ENCODE measurements at regions not wholly inside any gene's neighbourhood (a gene's known extent, or its start where the extent isn't known, plus 50 kb on each side); places are given as distances from the start of the nearest gene placed in this dataset.

DNA sequence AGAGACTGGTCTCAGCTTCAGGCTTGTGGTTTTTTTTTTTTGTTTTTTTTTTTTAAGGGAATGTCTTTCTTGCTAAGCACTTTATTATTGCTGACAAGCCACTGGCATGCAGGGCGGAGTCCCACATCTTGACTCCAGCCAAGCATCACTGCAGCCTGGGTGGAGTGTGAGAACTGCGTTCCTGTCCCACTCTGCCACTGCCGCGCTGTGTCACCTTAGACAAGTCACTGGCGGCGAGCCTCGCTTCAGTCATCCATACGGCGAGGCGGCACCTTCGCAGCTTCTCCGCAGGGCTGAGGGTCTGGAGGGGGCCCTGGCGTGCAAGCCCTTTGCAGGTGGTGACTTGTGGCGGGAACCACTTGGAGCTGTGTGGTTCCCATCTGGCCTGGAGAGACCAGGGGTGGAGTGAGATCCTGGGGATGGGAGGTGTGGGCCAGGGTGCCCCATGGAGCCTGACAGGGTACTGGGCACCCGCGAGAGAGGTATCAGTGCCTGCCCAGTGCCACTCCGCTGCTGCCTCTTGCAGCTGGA is 99.1 kb upstream of the CIBAR2 start:
- no peak overlapping the region for H3K27ac Mint-ChIP-seq
- no peaks in the 10 kb centered on the region for H3K27me3 Mint-ChIP-seq (ENCODE audit: low read depth)
- no peak for DNase-seq
- ATAC-seq: no peak
- no peaks in the 10 kb centered on the region for H3K9me3 Mint-ChIP-seq (ENCODE audit: insufficient read depth)
- H3K36me3 Mint-ChIP-seq (ENCODE audit: low read depth): no peaks in the 10 kb centered on the region
- no peak overlapping the region for H3K4me3 Mint-ChIP-seq
- POLR2A ChIA-PET: no interaction called here
- CTCF ChIA-PET: no interaction called here
- H3K4me1 Mint-ChIP-seq (ENCODE audit: low read depth): no peaks in the 10 kb centered on the region

DNA sequence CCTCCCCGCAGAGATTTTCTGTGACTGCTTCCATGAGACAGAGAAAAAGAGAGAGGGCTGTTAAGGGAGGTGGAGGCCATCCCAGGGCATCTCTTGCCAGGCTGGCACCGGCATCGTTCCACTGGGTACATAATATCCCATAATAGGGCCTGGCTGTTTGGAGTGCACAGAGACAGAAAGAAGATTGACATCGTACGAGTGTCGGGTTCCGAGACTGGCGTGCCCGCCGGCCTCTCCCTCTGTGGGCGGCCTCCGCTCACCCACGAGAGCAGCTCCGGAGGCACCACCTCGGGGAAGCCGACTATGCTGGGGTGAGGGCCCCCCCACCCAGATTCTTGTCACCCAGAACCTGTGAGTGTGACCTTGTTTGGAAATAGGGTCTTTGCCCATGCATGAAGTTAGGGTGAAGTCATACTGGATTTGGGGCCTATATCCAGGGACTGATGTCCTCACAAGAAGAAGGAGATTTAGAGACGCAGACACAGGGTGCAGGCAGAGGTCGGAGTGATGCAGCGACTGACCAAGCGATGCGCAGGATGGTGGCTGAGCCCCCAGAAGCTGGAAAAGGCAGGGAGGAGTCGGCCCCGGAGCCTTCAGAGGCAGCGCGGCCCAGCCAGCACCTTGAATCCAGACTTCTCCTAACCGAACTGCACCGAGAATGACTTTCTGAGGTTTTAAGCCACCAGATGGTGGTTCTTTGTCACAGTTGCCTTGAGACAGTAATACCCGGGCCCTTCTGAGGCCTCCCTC is 101.8 kb upstream of the CIBAR2 start:
- H3K4me1 Mint-ChIP-seq (ENCODE audit: low read depth): no peaks in the 10 kb centered on the region
- H3K4me3 Mint-ChIP-seq: no peak overlapping the region
- no peak for ATAC-seq
- no peaks in the 10 kb centered on the region for H3K36me3 Mint-ChIP-seq (ENCODE audit: low read depth)
- POLR2A ChIA-PET: no interaction called here
- no peak for DNase-seq
- CTCF ChIA-PET: no interaction called here
- no peaks in the 10 kb centered on the region for H3K9me3 Mint-ChIP-seq (ENCODE audit: insufficient read depth)
- no peak overlapping the region for H3K27ac Mint-ChIP-seq
- H3K27me3 Mint-ChIP-seq (ENCODE audit: low read depth): no peaks in the 10 kb centered on the region

DNA sequence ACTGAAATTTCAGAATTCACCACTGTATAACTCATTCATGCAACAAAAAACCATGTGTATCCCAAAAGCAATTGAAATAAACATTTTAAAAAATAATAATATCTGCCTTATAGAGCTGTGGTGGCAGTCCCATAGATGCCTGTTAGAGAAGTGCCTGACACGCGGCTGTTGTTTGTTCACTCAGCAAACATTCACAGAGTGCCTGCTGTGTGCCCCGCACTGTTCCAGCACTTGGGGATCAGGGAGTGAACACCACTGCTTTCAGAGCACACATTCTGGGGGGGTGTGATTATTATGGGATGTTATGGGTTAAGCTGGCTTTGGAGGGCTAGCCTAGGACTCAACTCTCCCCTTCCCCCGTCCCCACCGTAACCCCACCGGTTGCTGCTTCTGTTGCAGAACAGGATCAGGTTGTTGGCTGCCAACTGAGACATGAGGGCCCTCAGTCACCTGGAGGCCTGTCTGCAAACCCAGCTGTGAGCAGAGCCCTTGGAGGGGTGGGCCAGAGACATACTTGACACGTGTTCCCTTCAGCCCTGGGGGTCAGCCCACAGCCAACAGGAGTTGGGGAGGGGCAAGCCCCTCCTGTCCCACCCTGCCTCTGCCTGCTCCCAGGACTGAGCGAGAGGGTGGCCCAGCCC is 103.3 kb upstream of the CIBAR2 start:
- ChIA-PET POLR2A (no interaction called here), CTCF (no interaction called here)
- Mint-ChIP-seq H3K27me3 (ENCODE audit: low read depth) (no peaks in the 10 kb centered on the region), H3K27ac (no peak overlapping the region), H3K4me1 (ENCODE audit: low read depth) (no peaks in the 10 kb centered on the region), H3K4me3 (no peak overlapping the region), H3K9me3 (ENCODE audit: insufficient read depth) (no peaks in the 10 kb centered on the region), H3K36me3 (ENCODE audit: low read depth) (no peaks in the 10 kb centered on the region)
- ATAC-seq (no peak), DNase-seq (no peak)

DNA sequence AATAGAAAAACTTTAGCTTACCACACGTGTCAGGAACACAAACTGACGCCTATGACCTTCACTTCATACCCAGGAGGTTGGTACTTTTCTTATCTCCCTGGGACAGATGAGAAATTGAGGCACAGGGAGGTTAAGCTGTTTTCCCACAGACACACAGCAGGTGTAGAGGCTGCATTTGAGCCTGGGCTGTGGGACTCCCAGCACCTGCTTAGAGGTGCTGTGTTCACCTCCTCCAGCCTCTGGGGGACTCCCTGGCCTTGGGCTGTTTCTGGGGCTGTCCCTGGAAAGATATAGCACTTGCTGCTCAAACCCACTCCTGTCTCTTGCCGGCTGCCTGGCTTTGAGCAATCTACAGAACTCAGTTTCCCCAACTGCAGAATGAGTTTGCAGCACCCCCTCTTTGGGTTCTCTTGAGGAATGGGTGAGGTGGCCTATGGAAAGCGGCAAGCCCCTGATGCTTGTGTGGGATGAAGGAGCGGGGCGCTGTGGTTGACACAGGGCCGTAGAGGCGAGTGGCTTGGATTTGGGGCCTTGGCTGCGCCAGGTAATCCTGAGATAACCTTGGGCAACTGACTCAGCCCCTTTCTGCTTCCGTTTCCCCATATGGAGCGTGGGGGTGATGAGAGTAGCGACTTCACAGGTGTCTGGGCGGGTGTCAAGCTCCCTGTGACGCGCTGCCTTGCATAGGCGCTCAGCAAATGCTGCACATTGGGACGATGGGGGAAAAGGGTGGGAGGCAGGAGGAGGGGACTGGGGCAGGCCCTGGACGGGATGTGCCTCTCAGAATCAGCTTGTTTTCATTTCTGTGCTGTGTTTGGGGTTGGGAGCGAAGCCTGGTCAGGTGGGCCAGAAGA is 104.5 kb upstream of the CIBAR2 start:
- ATAC-seq: no peak
- Mint-ChIP-seq H3K27me3 (ENCODE audit: low read depth) (no peaks in the 10 kb centered on the region), H3K36me3 (ENCODE audit: low read depth) (no peaks in the 10 kb centered on the region), H3K27ac (no peak overlapping the region), H3K4me3 (no peak overlapping the region), H3K9me3 (ENCODE audit: insufficient read depth) (no peaks in the 10 kb centered on the region), H3K4me1 (ENCODE audit: low read depth) (no peaks in the 10 kb centered on the region)
- ChIA-PET POLR2A (no interaction called here), CTCF (no interaction called here)
- DNase-seq: no peak

DNA sequence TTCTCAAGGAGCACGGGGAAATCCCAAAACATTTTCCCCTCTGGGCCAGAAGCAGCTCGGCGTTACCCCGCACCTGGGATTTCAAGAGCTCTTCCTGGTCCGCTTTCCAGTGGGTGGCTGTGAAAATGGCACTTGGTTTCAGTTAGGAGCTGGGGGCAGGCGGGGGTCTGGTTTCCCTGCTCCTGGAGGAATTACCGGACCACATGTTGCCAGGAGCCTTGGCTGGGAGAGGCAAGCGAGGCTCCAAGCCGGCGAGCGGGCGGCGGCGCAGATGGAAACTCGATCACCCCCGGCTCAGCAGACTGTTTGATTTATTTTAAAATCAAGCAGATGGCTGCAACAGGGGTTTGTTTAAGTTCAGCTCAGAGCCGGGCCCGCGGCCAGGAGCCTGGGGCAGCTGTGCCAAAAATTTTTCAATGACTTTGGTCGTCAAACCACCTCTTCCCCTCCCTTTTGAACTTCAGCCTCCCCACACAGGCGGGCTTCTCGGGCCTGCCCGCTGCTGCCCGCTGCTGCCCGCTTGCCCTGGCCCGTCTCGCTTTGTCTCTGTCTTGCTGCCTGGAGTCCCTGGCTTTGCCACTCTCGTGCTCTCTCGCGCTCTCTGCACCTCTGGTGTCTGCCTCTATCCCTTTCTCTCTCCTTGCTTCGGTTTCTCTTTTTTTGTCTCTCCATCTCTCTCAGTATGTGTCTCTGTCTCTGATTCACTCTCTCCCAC is 108.0 kb upstream of the CIBAR2 start:
- no peaks in the 10 kb centered on the region for H3K9me3 Mint-ChIP-seq (ENCODE audit: insufficient read depth)
- H3K36me3 Mint-ChIP-seq (ENCODE audit: low read depth): no peaks in the 10 kb centered on the region
- no peak for ATAC-seq
- H3K27ac Mint-ChIP-seq: no peak overlapping the region
- CTCF ChIA-PET: no interaction called here
- H3K4me3 Mint-ChIP-seq: no peak overlapping the region
- POLR2A ChIA-PET: no interaction called here
- no peaks in the 10 kb centered on the region for H3K4me1 Mint-ChIP-seq (ENCODE audit: low read depth)
- no peaks in the 10 kb centered on the region for H3K27me3 Mint-ChIP-seq (ENCODE audit: low read depth)
- DNase-seq: no peak

DNA sequence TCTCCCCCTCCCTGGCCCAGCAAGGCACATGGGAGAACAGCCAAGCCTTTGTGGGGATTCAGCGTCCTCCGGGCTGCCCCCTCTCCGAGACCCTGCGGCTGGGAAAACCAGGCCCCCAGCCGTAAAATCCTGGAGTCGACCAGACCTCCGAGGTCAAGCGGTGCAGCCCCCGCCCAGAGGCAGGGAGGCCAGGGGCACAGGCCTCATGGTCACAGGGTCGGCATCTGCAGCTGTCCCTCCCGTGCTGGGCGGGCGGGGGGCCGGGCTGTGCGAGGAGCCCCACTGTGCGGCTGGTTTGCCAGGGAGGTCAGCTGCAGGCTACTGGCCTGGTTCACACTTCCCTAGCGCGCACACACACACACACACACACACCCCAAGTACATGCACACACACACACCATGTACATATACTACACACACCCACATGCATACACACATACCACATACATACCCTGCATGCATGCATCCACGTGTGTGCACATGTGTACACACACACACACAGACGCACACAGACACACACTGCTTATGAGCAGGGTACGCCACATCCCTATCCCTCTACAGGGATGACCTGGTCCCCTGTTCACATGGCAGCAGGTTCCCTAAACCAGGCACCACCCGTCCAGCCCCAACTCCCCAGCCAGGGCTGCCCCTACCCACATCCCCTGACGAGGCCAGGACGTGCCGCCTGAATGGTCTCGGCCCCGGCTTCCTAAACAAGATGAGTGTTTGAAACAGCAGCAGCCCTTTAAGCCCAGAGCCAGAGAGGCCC is 108.9 kb upstream of the CIBAR2 start:
- Mint-ChIP-seq H3K27me3 (ENCODE audit: low read depth) (no peaks in the 10 kb centered on the region), H3K36me3 (ENCODE audit: low read depth) (no peaks in the 10 kb centered on the region), H3K4me1 (ENCODE audit: low read depth) (no peaks in the 10 kb centered on the region), H3K9me3 (ENCODE audit: insufficient read depth) (no peaks in the 10 kb centered on the region), H3K27ac (no peak overlapping the region), H3K4me3 (no peak overlapping the region)
- ATAC-seq (no peak), DNase-seq (no peak)
- CTCF ChIA-PET: no interaction called here
- POLR2A ChIA-PET: no interaction called here

DNA sequence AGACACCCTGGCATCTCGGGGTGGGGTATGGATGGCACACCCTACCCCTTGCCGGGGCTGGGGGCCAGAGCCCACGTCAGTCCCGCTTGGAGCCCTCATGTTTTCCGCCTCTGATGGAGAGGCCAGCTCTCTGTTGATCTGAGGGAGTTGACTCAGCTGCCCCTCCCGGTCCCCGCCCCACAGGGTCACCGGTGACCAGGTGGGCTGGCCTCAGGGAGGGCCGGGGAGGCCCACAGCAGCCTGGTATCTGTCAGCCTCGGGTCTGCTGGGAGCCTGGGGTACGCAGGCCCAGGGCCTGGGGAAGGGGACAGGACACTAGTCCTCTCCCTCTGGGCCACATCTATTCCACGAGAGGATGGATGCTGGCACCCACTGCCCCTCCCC is 109.5 kb upstream of the CIBAR2 start:
- DNase-seq (no peak), ATAC-seq (no peak)
- no peak overlapping the region for H3K27ac Mint-ChIP-seq
- H3K9me3 Mint-ChIP-seq (ENCODE audit: insufficient read depth): no peaks in the 10 kb centered on the region
- POLR2A ChIA-PET: no interaction called here
- H3K36me3 Mint-ChIP-seq (ENCODE audit: low read depth): no peaks in the 10 kb centered on the region
- CTCF ChIA-PET: no interaction called here
- H3K4me1 Mint-ChIP-seq (ENCODE audit: low read depth): no peaks in the 10 kb centered on the region
- H3K4me3 Mint-ChIP-seq: no peak overlapping the region
- no peaks in the 10 kb centered on the region for H3K27me3 Mint-ChIP-seq (ENCODE audit: low read depth)

DNA sequence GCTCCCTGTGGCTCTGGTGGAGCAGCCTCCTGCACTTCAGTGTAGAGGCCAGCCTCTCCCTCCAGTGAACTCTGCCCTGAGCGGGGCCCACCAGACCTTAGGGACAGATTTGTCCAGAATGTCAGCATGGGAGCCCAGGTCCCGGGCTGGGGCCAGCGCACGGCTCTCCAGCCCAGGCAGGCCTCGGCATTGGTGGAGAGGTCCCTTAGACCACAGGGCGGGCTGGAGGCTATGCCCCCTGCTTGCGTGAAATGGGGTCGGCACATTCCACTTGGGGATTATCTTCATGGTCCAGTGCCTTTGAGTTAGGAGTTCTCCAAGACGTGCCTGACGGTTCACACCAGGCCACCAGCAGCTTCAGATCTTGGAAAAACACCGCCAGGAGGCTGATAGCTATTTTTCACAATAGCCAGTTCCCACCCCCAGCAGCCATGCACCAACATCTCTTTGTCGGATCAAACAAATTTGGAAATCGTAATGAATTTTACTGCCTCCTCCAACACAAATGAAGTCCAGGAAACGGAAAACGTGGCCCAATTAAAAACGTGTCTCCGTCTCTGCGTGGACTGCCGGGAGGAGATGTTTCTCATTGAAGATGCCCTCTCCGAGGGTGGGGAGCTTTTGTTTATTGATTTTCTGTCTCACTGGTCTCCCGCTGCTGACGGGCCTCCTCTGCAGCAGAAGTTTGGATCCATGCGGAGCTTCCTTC is 110.0 kb upstream of the CIBAR2 start:
- Mint-ChIP-seq H3K4me1 (ENCODE audit: low read depth) (peaks cover 2% of the 10 kb centered on the region), H3K36me3 (ENCODE audit: low read depth) (no peaks in the 10 kb centered on the region), H3K4me3 (no peak overlapping the region), H3K27me3 (ENCODE audit: low read depth) (no peaks in the 10 kb centered on the region), H3K27ac (no peak overlapping the region), H3K9me3 (ENCODE audit: insufficient read depth) (no peaks in the 10 kb centered on the region)
- DNase-seq (no peak), ATAC-seq (no peak)
- ChIA-PET CTCF (no interaction called here), POLR2A (no interaction called here)

DNA sequence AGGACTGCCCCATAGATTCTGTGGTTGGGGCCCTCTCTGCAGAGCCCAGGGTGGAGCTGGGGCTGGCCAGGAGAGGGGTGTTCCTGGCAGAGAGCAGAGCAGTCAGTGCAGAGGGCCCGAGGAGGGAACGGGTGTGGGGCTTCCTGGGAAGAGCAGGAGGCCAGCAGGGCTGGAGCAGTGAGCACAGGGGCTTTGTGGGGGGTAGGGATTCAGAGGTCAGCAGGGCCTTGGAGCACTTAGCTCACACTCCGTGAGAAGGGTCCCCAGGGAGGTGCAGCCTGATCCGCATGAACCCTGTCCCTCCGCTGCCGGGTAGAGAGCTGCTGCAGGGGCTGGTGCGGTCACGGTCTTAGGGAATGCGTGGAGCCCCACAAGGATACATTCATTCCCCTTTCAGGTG is 113.0 kb upstream of the CIBAR2 start:
- no peaks in the 10 kb centered on the region for H3K36me3 Mint-ChIP-seq (ENCODE audit: low read depth)
- H3K27ac Mint-ChIP-seq: no peak overlapping the region
- H3K9me3 Mint-ChIP-seq (ENCODE audit: insufficient read depth): no peaks in the 10 kb centered on the region
- H3K4me3 Mint-ChIP-seq: no peak overlapping the region
- ChIA-PET CTCF (no interaction called here), POLR2A (no interaction called here)
- ATAC-seq: no peak
- H3K27me3 Mint-ChIP-seq (ENCODE audit: low read depth): no peaks in the 10 kb centered on the region
- DNase-seq: no peak
- H3K4me1 Mint-ChIP-seq (ENCODE audit: low read depth): peaks cover 6% of the 10 kb centered on the region

DNA sequence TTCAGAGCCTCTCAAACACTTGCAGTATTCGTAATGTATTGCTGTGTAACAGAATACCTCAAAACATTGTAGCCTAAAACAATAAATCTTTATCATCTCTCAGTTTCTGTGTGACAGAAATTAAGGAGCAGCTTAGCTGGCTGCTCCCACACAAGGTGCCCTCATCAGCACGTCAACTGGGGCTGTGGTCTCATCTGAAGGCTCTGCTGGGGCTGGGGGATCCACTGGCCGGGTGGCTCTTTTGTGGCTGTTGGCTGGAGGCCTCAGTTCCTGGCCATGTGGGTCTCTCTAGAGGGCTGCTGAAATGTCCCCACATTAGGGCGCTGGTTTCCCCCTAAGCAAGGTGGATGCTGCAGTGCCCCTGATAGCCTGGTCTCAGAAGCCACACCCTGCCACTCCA is 113.4 kb upstream of the CIBAR2 start:
- H3K27ac Mint-ChIP-seq: no peak overlapping the region
- H3K9me3 Mint-ChIP-seq (ENCODE audit: insufficient read depth): no peaks in the 10 kb centered on the region
- peaks cover 6% of the 10 kb centered on the region for H3K4me1 Mint-ChIP-seq (ENCODE audit: low read depth)
- no peaks in the 10 kb centered on the region for H3K27me3 Mint-ChIP-seq (ENCODE audit: low read depth)
- no peaks in the 10 kb centered on the region for H3K36me3 Mint-ChIP-seq (ENCODE audit: low read depth)
- DNase-seq: no peak
- no peak for ATAC-seq
- CTCF ChIA-PET: no interaction called here
- no peak overlapping the region for H3K4me3 Mint-ChIP-seq
- POLR2A ChIA-PET: no interaction called here
